Ovary (tissue), 7 donors: ENCODE measurements at regions not wholly inside any gene's neighbourhood (a gene's known extent, or its start where the extent isn't known, plus 50 kb on each side); places are given as distances from the start of the nearest gene placed in this dataset.

Source experiments
- DNase-seq, 5 donors: peaks; one replicate each; pipeline ENCODE4 v3.0.0-alpha.2; 2019 to 2020
- H3K27ac ChIP-seq, 2 donors: fragments of 200-600 bp; one replicate each; pipeline versions ENCODE4 v1.5.1 to v1.8.0; 2019 to 2022
- H3K27me3 ChIP-seq: fragments of 200-600 bp; one replicate; pipeline ENCODE4 v1.8.0; 2022
- H3K36me3 ChIP-seq: fragments of 200-600 bp; sonication (generic); one replicate; pipeline ENCODE4 v1.5.1; 2019
- H3K4me1 ChIP-seq: one replicate; pipeline ENCODE4 v1.8.1; 2013; ENCODE audit warnings: mild to moderate bottlenecking, moderate library complexity; ENCODE audit not compliant: insufficient read depth
- H3K4me3 ChIP-seq: fragments of 200-600 bp; sonication (generic); one replicate; pipeline ENCODE4 v1.5.1; 2017
- H3K9me3 ChIP-seq, 2 donors: fragments of 200-600 bp in 1 of 2; sonication (generic) in 1 of 2; one replicate each; pipeline versions ENCODE4 v1.5.1 to v1.8.1; 2013 to 2019; ENCODE audit warnings: mild to moderate bottlenecking in 1 of 2, moderate library complexity in 1 of 2
- CTCF ChIP-seq, 3 donors: fragments of 450-650 bp in 2 of 3; fragments of 200-600 bp in 1 of 3; IDR thresholded peaks; one replicate each; pipeline versions ENCODE4 v1.5.1 to v1.8.0; 2016 to 2022; ENCODE audit warnings: antibody characterized with exemption in 3 of 3, mild to moderate bottlenecking in 1 of 3
- EP300 ChIP-seq: sonication (generic); formaldehyde crosslinking; IDR thresholded peaks from one replicate; pipeline ENCODE4 v1.6.1; 2017; ENCODE audit warnings: antibody characterized with exemption
- POLR2A ChIP-seq: fragments of 450-650 bp; IDR thresholded peaks from one replicate; pipeline ENCODE4 v1.6.1; 2017; ENCODE audit warnings: antibody characterized with exemption, mild to moderate bottlenecking, moderate library complexity
- WGBS, 3 donors: extraction: QIAGEN DNeasy Blood & Tissue Kit in 1 of 3; methylation state at CpG; one replicate each; pipeline versions ENCODE4 v1.1.5 to v1.1.7; 2013 to 2017; 5-methylcytosine and 5-hydroxymethylcytosine counted together
- intact Hi-C, 4 donors: fragments of 100-400 bp; cut with DNase I; formaldehyde crosslinking; loops; one replicate each; pipeline versions ENCODE4 v1.11.0 to v1.15.1; 2022 to 2023
- donor health status: DM: no; HTN: no; CAD: no; lungs with moderate emphysema.
- donor health status: DM: no; HTN: no; CAD: no.
- donor health status: Bipolar disorder and iron deficiency.
- donor health status: DM: no; HTN: no; CAD: no.
- donor health status: DM: yes; HTN: yes; CAD: no.

GRCh38 chr20:21821358-21821757 is 115.9 kb downstream of the PAX1 start:
- H3K27ac ChIP-seq: no peak overlapping the region
- no peaks in the 10 kb centered on the region for H3K9me3 ChIP-seq
- no peaks in the 10 kb centered on the region for H3K36me3 ChIP-seq
- intact Hi-C loops: no loop called here
- TF ChIP-seq EP300: no peak
- no peak for TF ChIP-seq POLR2A
- TF ChIP-seq CTCF (IDR thresholded peaks at IDR 0.05): no peak
- H3K4me1 ChIP-seq: no peaks in the 10 kb centered on the region
- DNase-seq: no peak
- no peak overlapping the region for H3K4me3 ChIP-seq
- 32 to 50% (median 33%) methylated on average over 2 of the region's 2 CpGs for WGBS, 3 donors
- no peaks in the 10 kb centered on the region for H3K27me3 ChIP-seq

- DNase-seq: no peak
- H3K27me3 ChIP-seq: no peaks in the 10 kb centered on the region
- WGBS, 3 donors: 42 to 52% (median 46%) methylated on average over 6 of the region's 6 CpGs
- H3K27ac ChIP-seq: no peak overlapping the region
- intact Hi-C loops: no loop called here
- H3K9me3 ChIP-seq: no peaks in the 10 kb centered on the region
- no peak for TF ChIP-seq POLR2A
- TF ChIP-seq CTCF (IDR thresholded peaks at IDR 0.05): no peak
- TF ChIP-seq EP300: no peak
- H3K4me3 ChIP-seq: no peak overlapping the region
- no peaks in the 10 kb centered on the region for H3K36me3 ChIP-seq
- no peaks in the 10 kb centered on the region for H3K4me1 ChIP-seq
Observed at GRCh38 chr20:21820688-21821087, 115.2 kb downstream of the PAX1 start.

GRCh38 chr20:21820045-21820444 is 114.6 kb downstream of the PAX1 start:
- TF ChIP-seq EP300 (no peak), POLR2A (no peak), CTCF (IDR thresholded peaks at IDR 0.05) (no peak)
- Histone ChIP-seq H3K36me3 (no peaks in the 10 kb centered on the region), H3K9me3 (no peaks in the 10 kb centered on the region), H3K27ac (no peak overlapping the region), H3K4me1 (no peaks in the 10 kb centered on the region), H3K4me3 (no peak overlapping the region), H3K27me3 (no peaks in the 10 kb centered on the region)
- 44 to 58% (median 46%) methylated on average over 1 of the region's 1 CpG for WGBS, 3 donors
- intact Hi-C loops: no loop called here
- no peak for DNase-seq

GRCh38 chr20:21812379-21812778 is 106.9 kb downstream of the PAX1 start:
- no peaks in the 10 kb centered on the region for H3K27me3 ChIP-seq
- no peak overlapping the region for H3K4me3 ChIP-seq
- 60 to 92% (median 82%) methylated on average over 1 of the region's 1 CpG for WGBS, 3 donors
- TF ChIP-seq CTCF (IDR thresholded peaks at IDR 0.05) (no peak), EP300 (no peak), POLR2A (no peak)
- H3K36me3 ChIP-seq: no peaks in the 10 kb centered on the region
- no peak for DNase-seq
- no peaks in the 10 kb centered on the region for H3K4me1 ChIP-seq
- intact Hi-C loops: no loop called here
- H3K9me3 ChIP-seq: no peaks in the 10 kb centered on the region
- no peak overlapping the region for H3K27ac ChIP-seq
